HG03060 (cell line): ENCODE measurements at regions not wholly inside any gene's neighbourhood (a gene's known extent, or its start where the extent isn't known, plus 50 kb on each side); places are given as distances from the start of the nearest gene placed in this dataset.

ENCODE experiments used
- ATAC-seq: cut with Tn5 transposase; IDR thresholded peaks from one replicate; pipeline ENCODE4 v1.9.1; 2021; ENCODE audit warnings: low read depth, moderate number of reproducible peaks; ENCODE audit not compliant: unreplicated experiment

DNA sequence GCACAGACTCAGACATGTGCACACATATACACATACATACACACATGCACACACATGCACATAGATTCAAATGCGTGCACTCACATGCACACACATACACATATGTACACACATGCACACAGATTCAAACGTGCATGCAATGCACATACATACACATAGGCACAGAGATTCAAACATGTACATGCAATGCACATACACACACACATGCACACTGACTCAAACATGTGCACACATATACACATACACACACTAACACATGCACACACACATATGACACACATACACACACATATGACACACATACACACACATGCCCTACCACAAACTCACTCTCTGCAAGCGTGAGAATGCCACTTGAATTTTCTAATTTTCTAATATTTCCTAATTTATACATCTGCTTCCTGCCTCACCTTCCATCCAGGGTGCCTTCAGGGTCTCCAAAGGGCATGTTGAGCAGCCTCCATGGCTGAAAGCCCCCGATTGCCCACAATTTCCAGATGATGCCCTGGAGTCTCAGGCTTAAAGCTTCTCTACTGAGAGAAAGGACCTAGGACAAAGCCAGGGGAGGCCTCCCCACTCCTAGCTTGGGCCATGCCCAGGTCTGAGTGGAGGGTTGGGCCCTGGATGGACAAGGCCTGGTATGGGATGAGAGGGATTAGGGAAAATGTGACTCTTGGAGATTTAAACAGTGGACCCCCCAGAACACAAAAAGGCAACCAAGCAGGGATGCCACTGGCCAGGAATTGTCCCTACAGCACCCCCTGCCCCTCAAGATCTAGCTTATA lies 487.1 kb downstream of the TCERG1L start:
- no peak for ATAC-seq

DNA sequence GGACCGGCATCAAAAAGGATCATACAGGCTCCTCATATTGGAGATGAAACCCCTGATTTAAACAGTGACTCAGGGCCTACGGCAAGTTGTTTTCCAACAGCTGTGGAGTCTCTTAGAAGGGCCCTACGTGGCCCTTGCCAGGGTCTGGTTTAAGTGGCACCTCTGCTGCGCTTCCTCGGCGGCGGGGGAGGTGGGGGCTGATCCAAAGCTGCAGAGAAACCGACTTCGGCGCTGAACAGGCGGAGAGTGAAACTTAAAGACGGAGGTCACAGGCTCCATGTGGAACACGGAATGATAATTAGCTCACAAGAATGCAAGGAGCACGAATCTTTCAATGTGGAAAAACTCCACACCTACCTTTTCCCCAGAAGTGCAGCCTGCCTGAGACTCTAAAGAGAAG lies 477.9 kb downstream of the TCERG1L start:
- no peak for ATAC-seq

DNA sequence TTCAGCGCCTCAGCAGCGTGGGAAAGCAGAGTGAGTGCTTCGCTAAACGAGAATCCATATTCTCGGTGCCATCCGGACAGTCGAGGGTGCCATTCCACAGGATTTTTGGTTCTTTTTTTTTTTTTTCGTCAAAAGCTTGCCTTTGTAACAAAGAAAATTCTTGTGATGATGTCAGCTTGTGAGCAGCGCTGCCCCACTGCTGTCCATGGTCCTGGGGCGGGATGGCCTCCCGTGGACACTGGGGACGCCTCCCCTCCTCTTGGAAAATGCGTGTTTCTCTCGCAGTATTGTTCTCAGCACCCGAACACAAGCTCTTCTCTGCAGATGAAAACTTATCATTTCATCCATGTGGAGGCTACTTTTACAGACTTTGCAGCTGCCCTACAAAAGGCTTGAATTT lies 477.4 kb downstream of the TCERG1L start:
- ATAC-seq = no peak

DNA sequence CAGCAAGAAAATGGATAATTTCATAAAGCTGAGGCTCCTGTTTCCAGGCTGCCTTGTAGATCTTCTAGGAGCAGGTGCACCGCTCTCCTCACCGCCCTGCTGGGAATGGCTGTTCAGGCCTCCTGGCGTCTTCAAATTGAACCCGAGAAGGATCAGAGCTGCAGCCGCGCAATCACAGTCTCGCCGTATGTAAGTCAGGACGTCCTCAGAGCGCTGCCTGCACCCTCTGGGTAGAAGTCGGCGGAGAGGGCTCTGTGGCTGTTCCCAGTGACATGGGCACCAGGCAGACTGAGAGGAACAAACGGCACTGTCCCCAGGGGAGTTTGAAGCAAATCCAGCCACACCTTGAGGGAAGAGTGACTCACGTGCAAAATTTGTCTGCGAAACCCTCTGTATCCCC lies 476.9 kb downstream of the TCERG1L start:
- no peak for ATAC-seq

DNA sequence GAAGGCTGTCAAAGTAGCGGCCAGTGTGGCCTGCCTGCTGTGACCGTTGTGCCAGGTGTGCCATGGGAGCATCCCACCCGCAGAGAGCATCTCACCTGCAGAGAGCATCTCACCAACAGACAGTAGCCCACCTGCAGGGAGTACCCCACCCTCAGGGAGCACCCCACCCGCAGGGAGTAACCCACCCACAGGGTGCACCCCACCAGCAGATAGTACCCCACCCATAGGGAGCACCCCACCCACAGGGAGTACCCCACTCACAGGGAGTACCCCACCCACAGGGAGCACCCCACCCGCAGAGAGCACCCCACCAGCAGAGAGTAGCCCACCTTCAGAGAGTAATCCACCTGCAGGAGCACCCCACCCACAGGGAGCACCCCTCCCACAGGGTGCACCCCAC lies 476.5 kb downstream of the TCERG1L start:
- no peak for ATAC-seq

DNA sequence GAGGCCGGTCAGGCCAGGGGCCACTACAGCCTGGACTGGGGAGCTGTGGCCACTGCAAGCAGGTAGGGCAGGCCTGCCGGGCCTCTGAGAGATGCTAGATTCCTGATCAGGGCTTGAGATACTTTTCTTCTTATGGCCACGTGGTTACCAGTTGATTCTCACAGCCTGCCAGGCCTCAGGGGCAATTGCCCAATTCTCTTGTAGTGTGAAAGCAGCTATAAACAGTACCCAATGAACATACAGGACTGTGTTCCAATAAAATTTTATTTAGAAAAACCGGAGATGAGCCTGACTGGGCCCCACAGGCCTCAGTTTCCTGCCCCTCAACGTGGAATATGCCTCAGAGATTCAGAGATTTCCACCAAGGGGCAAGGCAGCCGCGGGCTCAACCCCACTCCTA lies 475.2 kb downstream of the TCERG1L start:
- no peak for ATAC-seq

DNA sequence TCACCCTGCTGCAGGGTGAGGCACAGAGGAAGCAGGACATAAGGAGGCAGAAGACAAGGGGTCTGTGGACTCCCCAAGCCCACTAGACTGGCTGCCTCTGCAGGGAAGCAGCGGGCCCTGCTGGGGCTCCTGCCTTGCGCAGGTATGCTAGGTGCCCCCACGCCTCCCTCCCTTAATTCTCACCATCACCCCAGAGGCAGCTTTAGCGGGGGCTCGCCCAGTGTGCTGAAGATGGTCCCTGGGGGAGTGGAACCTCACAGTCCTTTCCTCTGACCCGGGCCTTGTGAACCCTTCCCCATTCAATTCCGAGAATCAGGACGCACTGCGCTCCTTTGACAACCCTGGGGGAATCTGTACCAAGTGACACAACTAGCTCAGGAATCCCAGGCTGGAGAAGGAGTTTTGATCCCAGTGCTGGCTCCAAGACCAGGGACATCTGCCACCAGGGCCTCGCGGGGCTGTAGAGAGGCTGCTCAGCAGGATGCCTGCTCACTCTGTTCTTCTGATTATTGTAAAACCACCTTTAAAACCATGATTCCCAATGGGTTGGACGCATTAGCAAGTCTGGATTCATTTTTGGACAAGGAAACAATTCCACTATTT lies 468.4 kb downstream of the TCERG1L start:
- ATAC-seq = no peak

DNA sequence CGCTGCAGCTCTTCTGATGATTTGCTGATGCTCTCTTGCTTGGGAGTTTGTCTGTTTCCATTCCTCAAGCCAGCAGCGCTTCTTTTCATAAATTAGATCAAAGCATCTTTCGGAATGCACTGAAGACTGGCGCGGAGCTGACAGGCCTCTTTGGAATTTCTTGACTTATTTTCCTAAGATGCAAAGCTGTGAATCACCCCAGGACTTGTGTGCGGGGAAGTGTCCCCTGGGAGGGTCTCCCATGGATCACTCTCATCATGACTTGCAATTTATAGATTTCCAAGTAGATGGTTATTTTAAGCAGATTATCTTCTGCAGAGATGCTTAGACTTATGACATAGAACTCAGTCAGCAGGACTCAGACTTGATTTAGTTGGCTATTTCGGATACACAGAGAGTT lies 467.2 kb downstream of the TCERG1L start:
- no peak for ATAC-seq

DNA sequence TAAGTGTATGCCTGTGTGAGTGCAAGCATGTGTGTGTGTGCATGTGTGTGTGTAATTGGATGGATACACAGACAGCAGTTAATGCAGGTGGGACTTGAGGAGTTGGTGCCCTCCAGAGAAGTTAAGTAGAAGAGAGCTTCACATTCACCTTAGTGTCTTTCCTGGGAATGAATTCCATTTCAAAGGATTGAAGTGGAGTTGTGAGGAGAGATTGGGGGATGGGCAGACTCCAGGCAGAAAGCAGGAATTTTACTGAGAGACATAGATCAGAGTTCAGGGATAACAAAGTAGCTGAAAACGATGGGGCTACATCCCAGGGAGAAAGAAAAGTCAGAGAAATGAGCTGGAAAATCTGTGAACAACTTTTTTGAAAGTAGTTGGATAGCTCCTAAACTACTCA lies 464.4 kb downstream of the TCERG1L start:
- no peak for ATAC-seq

DNA sequence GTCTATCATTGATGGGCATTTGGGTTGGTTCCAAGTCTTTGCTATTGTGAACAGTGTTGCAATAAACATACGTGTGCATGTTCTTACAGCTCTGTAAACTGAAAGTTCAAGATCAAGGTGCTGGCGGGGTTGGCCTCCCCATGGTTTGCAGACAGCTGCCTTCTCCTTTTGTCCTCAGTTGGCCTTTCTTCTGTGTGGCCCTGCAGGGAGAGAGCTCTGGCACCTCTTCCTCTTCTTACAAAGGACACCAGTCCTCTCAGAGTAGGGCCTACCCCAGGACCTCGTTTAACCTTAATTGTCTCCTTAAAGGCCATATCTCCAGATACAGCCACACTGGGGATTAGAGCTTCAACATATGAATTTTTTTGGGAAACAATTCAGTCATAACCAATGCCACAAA lies 462.7 kb downstream of the TCERG1L start:
- no peak for ATAC-seq

DNA sequence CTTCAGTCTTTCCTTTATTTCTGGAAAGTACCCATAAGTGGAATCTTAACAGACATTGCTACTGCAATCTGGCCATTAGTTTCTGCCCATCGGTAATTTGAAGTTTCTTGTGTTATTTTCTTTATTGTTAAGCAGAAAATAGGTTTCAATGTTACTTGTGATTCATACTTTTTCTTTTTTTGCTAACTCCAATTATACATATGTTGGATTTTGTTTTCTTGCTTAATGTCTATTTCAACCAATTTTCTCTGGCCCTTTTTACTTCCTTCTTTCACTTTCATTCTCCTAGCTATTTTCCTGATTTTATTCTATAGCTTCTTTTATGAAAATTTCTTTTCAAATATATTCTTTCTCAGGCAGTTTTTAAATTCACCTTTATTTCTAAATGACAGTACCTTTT lies 457.4 kb downstream of the TCERG1L start:
- no peak for ATAC-seq

DNA sequence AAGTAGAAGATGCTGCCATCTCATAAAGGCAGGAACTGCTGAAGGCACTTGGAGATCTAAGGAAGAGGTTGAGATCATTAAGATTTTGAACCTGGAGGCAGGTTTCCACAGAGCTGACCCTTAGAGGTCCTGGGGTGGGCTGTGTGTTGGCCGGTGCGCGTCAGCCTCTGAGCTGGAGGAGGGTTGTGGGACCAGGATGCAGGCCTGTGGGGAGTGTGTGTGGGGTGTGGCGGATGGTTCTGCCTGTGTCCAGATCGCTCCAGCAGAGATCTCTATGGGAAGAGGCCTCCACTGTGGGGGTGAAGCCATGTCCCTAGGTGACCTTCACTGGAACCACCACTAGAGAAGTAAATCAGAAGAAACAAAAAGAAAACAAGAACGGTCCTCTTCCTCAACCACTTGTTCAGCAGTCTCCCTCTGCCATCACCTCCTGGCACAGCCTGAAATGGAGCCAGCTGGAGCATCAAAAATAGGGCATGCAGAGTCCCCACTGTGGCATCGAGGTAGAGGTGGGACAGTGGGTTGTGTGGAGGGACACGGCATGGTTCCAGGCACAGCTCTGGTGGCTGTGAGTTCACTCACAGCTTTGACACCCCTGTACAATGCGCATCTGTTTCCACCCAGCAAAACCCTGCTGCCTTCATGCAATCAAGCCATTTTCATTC lies 453.8 kb downstream of the TCERG1L start:
- no peak for ATAC-seq

DNA sequence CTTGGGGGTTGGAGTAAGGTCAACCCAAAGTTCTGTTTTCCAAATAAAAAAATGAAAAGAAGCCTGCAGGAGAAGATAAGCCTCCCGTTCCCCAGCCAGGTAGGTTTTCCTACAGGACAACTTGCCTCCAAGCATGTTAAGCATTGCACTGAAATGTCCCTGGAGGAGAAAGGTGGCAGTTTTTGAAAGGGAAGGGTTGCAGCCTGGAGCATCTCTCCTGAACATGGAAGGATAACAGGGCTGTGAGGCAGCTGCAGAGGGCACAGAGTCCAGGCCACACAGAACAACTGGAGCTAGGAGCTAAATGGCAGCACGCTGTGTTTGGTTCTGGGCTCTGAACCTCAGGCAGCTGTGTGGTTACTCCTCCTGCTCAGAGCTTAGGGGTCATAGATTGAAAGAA lies 452.9 kb downstream of the TCERG1L start:
- no peak for ATAC-seq

DNA sequence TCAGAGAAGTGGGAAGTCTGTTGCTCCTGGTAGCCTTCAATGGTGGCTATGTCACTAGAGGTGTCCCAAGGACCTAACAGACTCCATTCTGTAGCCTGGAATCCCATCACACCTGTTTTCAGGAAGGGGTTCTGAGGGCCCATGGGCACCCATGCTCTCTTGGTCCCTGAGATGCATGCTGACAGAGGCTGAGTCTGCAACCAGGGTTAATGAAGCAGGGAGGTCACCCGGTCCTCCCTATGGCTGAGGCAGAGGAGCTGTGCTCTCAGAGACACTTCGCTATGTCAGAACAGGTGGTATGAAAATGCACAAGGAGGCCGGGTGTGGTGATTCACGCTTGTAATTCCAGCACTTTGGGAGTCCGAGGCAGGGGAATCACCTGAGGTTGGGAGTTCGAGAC lies 452.1 kb downstream of the TCERG1L start:
- ATAC-seq = no peak

DNA sequence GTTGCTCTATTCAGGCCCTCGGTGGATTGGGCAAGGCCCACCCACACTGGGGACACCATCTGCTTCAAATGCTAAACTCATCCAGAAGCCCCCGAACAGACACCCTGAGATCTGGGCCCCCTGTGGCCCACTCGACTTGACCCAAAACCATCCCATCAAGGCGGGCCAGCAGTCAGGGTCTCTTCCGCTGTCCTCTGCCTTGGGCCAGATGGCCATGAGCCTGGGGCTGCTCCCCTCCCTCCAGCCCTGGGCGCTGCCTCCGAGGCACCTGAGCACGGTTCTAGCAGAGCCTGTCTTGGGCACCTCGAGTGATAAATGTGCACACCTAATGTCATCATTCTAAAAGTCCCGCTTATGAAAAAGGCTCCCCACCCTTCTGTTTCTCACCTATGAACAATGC lies 449.4 kb downstream of the TCERG1L start:
- no peak for ATAC-seq

DNA sequence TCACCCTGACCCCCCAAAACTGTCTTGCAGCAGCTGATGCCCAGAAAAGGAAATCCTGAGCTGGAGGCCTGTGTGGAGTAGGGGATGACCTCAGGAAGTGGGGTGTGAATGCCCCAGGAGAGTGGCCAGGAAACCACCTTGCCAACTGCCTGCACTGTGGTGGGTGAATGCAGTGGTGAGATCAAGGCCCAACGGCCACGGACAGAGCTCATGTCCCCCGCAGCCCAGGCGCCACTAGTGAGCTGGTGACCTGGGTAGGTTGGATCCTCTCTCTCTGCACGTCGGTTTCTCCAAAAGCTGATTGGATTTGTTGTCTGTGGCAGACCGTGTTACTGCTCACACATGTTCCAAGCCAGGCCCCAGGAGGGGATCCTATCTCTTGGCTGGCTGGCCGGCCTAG lies 448.9 kb downstream of the TCERG1L start:
- no peak for ATAC-seq

DNA sequence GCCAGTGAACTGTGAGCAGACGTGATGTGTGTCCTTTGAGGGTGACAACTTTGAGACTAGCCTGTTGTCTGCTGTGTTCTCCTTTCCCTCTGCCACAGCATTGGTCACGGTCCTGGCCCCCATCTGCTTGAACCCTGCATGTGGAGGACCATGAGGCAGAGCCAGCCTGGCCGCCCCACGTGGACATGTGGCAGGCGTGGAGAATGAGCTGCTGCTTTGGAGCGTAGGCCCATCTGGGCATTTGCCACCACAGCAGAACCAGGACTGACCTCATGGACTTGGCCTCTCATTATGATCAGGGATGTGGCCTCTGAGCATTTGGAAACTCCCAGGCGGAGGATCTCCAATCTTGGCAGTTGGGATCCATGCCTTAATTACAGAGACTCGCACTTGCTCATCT lies 448.5 kb downstream of the TCERG1L start:
- no peak for ATAC-seq

DNA sequence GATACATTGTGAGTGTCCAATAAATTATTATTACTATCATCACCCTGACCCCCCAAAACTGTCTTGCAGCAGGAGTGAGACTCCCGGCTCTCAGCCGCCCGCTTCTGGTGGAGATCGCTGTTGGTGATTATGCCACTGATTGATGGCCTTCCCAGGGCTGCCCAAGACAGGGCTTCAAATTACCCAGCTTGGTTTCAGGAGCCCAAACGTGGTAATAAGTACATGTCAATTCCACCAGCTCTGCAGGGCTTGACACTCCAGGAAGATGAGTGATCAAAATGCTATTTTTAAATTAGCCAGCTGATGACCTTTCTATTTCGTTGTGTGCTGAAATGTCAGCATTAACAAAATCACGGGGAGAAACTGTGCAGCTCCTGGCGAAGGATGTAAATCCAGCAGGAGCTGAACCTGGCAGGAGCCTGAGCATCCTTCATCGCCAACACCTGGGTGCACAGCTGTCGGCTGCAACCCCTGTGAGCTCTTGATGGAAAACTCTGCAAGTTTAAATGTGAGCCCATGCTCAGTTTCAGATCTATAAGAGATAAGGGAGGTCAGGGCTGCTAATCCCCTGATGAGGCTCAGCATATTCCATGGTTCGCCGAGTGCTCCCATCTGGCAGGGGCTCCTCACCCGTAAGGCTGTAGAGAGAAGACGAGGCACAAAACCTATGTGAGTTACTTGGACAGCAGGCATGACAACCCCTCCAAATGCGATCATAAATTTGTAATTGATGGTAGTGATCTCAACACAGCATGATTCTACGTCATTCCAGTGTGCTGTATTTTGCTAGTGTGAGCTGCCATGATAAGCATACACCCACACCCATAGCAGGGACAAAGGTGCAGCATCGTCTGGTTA lies 446.3 kb downstream of the TCERG1L start:
- ATAC-seq = no peak

DNA sequence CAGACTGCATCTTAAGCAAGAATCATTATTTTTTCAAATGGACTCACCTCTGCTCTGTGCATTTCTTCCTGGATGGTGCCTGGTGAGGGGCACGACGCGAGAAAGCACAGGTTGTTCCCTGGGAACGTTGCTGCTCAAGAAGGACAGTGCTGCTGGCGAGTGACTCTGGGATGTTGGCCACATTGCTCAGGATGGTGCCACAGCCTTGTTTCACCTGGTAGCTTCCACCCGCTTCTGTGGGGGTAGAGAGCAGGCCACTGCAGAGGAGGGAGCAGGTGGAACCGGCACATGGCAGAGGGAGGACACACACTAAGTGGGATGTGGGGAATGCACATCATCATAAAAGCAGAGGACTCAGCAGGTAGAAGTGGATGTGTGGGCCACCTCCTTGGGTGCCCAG lies 444.7 kb downstream of the TCERG1L start:
- no peak for ATAC-seq

DNA sequence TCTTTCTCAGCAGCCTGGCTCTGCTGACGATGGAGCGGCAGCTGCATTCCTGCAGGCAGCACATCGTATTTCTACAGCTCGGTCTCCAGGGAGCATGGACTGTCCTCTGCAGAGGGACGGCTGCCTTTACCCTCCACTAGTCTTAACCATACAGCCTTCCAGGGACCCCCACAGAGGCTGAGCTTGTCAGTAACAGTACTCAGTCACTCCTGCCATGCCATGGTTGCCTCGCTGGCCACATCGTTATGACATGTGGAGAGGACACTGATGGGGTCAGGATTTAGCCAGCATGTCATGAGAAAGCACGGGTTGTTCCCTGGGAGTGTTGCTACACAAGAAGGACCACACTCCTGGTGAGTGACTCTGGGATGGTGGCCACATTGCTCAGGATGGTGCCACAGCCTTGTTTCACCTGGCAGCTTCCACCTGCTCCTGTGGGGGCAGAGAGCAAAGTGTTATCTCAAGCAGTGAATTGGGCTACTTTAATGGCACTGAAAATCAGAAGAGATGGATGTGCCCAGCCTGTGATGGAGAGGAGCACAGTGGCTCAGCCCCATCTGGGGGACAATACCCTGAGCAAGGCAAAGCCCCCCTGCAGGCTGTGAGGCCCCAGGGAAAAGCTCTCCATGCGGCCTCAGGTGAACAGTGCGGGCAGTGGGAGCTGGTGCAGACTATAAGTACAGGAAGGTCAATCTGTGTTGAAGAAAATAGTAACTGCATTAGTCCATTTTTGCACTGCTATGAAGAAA lies 443.9 kb downstream of the TCERG1L start:
- no peak for ATAC-seq
